WTC11 (cell line): ENCODE measurements at regions not wholly inside any gene's neighbourhood (a gene's known extent, or its start where the extent isn't known, plus 50 kb on each side); places are given as distances from the start of the nearest gene placed in this dataset.

Experiments used
- ATAC-seq: fragments of 200-7000 bp; cut with Tn5 transposase; 2 replicates; pipeline ENCODE4 v1.10.0; 2021; ENCODE audit warnings: mild to moderate bottlenecking, moderate library complexity
- CTCF ChIA-PET: fragments of 300-600 bp; sonication (Branson Sonifier 250); formaldehyde crosslinking; loops from one replicate; lab custom pipeline; 2021; ENCODE audit warnings: antibody characterized with exemption; lab: Charles Lee
- POLR2A ChIA-PET: fragments of 350-600 bp; sonication (Branson Sonifier 250); formaldehyde crosslinking; loops from one replicate; lab custom pipeline; 2021; ENCODE audit warnings: antibody characterized with exemption; lab: Charles Lee
- DNase-seq: peaks from one replicate; pipeline ENCODE4 v3.0.0; 2021; ENCODE audit warnings: low spot score
- H3K27ac Mint-ChIP-seq: 2 replicates; pipeline ENCODE4 v1.8.0; 2021; ENCODE audit warnings: mixed read lengths
- H3K27me3 Mint-ChIP-seq: 2 replicates; pipeline ENCODE4 v1.8.0; 2021; ENCODE audit warnings: low read depth, mild to moderate bottlenecking, moderate library complexity, mixed read lengths
- H3K36me3 Mint-ChIP-seq: 2 replicates; pipeline ENCODE4 v1.8.0; 2021; ENCODE audit warnings: mixed read lengths
- H3K4me1 Mint-ChIP-seq: 2 replicates; pipeline ENCODE4 v1.8.0; 2022; ENCODE audit warnings: mixed read lengths
- H3K4me3 Mint-ChIP-seq: 2 replicates; pipeline ENCODE4 v1.8.0; 2021; ENCODE audit warnings: mild to moderate bottlenecking, moderate library complexity, mixed read lengths
- H3K9me3 Mint-ChIP-seq: 2 replicates; pipeline ENCODE4 v1.8.0; 2021; ENCODE audit warnings: mixed read lengths
- CREM ChIP-seq: sonication (generic); formaldehyde crosslinking; IDR thresholded peaks from 2 replicates; pipeline ENCODE4 v1.8.1; 2022; ENCODE audit warnings: mild to moderate bottlenecking, missing genetic modification reagents, moderate library complexity
- GABPB1 ChIP-seq: sonication (generic); formaldehyde crosslinking; IDR thresholded peaks from 2 replicates; pipeline ENCODE4 v1.8.1; 2023; ENCODE audit warnings: mild to moderate bottlenecking, missing genetic modification reagents
- GRHL2 ChIP-seq: fragments of 250-450 bp; sonication (Bioruptor Pico); IDR thresholded peaks from 2 replicates; pipeline ENCODE4 v1.8.0; 2022; ENCODE audit warnings: mild to moderate bottlenecking, moderate library complexity; ENCODE audit not compliant: insufficient replicate concordance, severe bottlenecking
- KAT7 ChIP-seq: sonication (generic); formaldehyde crosslinking; IDR thresholded peaks from 2 replicates; pipeline ENCODE4 v1.8.1; 2023; ENCODE audit warnings: missing genetic modification reagents, mild to moderate bottlenecking, borderline replicate concordance
- MLX ChIP-seq: sonication (generic); formaldehyde crosslinking; IDR thresholded peaks from 2 replicates; pipeline ENCODE4 v1.8.1; 2023; ENCODE audit warnings: mild to moderate bottlenecking, missing genetic modification reagents, moderate library complexity
- NFATC4 ChIP-seq: fragments of 250-450 bp; sonication (Bioruptor Pico); IDR thresholded peaks from 2 replicates; pipeline ENCODE4 v1.9.0; 2021; ENCODE audit warnings: mild to moderate bottlenecking
- PRRX2 ChIP-seq: fragments of 250-450 bp; sonication (Bioruptor Pico); IDR thresholded peaks from 2 replicates; pipeline ENCODE4 v1.8.0; 2021; ENCODE audit warnings: mild to moderate bottlenecking
- ZMAT4 ChIP-seq: fragments of 250-450 bp; sonication (Bioruptor Pico); IDR thresholded peaks from 2 replicates; pipeline ENCODE4 v1.9.0; 2021; ENCODE audit warnings: mild to moderate bottlenecking
- ZNF121 ChIP-seq: sonication (generic); formaldehyde crosslinking; IDR thresholded peaks from 2 replicates; pipeline ENCODE4 v1.8.0; 2023; ENCODE audit warnings: missing genetic modification reagents
- ZNF138 ChIP-seq: sonication (generic); formaldehyde crosslinking; conservative IDR thresholded peaks from 2 replicates; pipeline ENCODE4 v1.8.1; 2022; ENCODE audit warnings: mild to moderate bottlenecking, moderate library complexity, missing genetic modification reagents
- ZNF263 ChIP-seq: sonication (generic); formaldehyde crosslinking; IDR thresholded peaks from 2 replicates; pipeline ENCODE4 v1.8.1; 2022; ENCODE audit warnings: low read depth, mild to moderate bottlenecking, moderate library complexity, missing genetic modification reagents
- ZNF317 ChIP-seq: sonication (generic); formaldehyde crosslinking; IDR thresholded peaks from 2 replicates; pipeline ENCODE4 v1.8.1; 2023; ENCODE audit warnings: low read depth, mild to moderate bottlenecking, moderate library complexity, missing genetic modification reagents, borderline replicate concordance
- ZNF396 ChIP-seq: fragments of 250-450 bp; sonication (Bioruptor Pico); IDR thresholded peaks from 2 replicates; pipeline ENCODE4 v1.8.0; 2021; ENCODE audit warnings: mild to moderate bottlenecking, moderate library complexity, borderline replicate concordance
- ZNF416 ChIP-seq: fragments of 250-450 bp; sonication (Bioruptor Pico); IDR thresholded peaks from 2 replicates; pipeline ENCODE4 v1.9.0; 2021; ENCODE audit warnings: mild to moderate bottlenecking, inconsistent platforms
- ZNF512 ChIP-seq: sonication (generic); formaldehyde crosslinking; IDR thresholded peaks from 2 replicates; pipeline ENCODE4 v1.8.1; 2022; ENCODE audit warnings: missing genetic modification reagents, borderline replicate concordance
- ZNF532 ChIP-seq: fragments of 250-450 bp; sonication (Bioruptor Pico); IDR thresholded peaks from 2 replicates; pipeline ENCODE4 v1.9.0; 2021; ENCODE audit warnings: mild to moderate bottlenecking, borderline replicate concordance
- TF ChIP-seq, protein P1 (sequence below): sonication (generic); formaldehyde crosslinking; IDR thresholded peaks from 2 replicates; pipeline ENCODE4 v1.8.0; 2023; ENCODE audit warnings: mild to moderate bottlenecking, missing genetic modification reagents
- TF ChIP-seq, protein P2 (sequence below): sonication (generic); formaldehyde crosslinking; IDR thresholded peaks from 2 replicates; pipeline ENCODE4 v1.8.0; 2022; ENCODE audit warnings: mild to moderate bottlenecking, missing genetic modification reagents

- DNase-seq (no peak), ATAC-seq (no peak)
- H3K27me3 Mint-ChIP-seq = no peaks in the 10 kb centered on the region
- TF ChIP-seq ZNF396 (CRISPR knock-in tag) (no peak), CREM (CRISPR knock-in tag) (no peak), ZNF121 (CRISPR knock-in tag) (no peak), ZNF263 (CRISPR knock-in tag) (no peak), ZNF416 (CRISPR knock-in tag) (no peak), ZNF317 (CRISPR knock-in tag) (no peak), GABPB1 (no peak), PRRX2 (CRISPR knock-in tag) (no peak), ZNF512 (CRISPR knock-in tag) (no peak), ZMAT4 (CRISPR knock-in tag) (no peak), GRHL2 (CRISPR knock-in tag) (no peak), ZNF138 (no peak), MLX (no peak), ZNF532 (no peak)
- TF ChIP-seq, protein P1, sequence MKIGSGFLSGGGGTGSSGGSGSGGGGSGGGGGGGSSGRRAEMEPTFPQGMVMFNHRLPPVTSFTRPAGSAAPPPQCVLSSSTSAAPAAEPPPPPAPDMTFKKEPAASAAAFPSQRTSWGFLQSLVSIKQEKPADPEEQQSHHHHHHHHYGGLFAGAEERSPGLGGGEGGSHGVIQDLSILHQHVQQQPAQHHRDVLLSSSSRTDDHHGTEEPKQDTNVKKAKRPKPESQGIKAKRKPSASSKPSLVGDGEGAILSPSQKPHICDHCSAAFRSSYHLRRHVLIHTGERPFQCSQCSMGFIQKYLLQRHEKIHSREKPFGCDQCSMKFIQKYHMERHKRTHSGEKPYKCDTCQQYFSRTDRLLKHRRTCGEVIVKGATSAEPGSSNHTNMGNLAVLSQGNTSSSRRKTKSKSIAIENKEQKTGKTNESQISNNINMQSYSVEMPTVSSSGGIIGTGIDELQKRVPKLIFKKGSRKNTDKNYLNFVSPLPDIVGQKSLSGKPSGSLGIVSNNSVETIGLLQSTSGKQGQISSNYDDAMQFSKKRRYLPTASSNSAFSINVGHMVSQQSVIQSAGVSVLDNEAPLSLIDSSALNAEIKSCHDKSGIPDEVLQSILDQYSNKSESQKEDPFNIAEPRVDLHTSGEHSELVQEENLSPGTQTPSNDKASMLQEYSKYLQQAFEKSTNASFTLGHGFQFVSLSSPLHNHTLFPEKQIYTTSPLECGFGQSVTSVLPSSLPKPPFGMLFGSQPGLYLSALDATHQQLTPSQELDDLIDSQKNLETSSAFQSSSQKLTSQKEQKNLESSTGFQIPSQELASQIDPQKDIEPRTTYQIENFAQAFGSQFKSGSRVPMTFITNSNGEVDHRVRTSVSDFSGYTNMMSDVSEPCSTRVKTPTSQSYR (CRISPR knock-in tag) = no peak
- TF ChIP-seq, protein P2, sequence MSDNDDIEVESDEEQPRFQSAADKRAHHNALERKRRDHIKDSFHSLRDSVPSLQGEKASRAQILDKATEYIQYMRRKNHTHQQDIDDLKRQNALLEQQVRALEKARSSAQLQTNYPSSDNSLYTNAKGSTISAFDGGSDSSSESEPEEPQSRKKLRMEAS = no peak
- peaks cover 5% of the 10 kb centered on the region; the same call in 1 of the 2 replicates for H3K9me3 Mint-ChIP-seq
- H3K36me3 Mint-ChIP-seq = no peaks in the 10 kb centered on the region
- ChIA-PET POLR2A (no interaction called here), CTCF (interaction anchor here (1.2 to 2.3 kb wide), 2 partner anchors 15 to 54 kb away, joined by 7 to 8 read pairs; no protein-coding TSS in a partner anchor)
- H3K4me3 Mint-ChIP-seq = no peak overlapping the region
- no peak overlapping the region for H3K27ac Mint-ChIP-seq
- H3K4me1 Mint-ChIP-seq = peaks cover 3% of the 10 kb centered on the region; the same call in 1 of the 2 replicates
Measured at GRCh38 chr22:49648053-49648452, 179.6 kb downstream of the BRD1 start.

DNA sequence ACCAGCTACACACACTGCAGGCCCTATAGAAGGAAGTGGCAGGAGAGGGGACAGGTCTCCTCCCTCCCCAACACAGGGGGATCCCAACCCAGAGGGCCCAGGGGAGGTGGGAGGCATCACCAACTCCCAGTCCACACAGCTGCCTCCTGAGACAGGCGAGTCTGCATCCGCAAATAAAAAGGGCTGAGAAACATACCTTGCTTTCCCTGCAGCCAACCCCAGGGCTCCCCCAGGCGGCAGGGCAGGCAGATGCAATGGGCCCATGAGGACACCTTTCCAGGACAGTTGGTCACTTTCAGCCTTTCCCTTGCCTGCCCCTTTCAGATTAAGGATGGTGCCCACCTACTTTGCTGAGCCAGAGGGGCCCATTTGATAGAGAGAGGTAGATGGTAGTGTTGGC, 180.0 kb downstream of the BRD1 start:
- Mint-ChIP-seq H3K4me1 (peaks cover 3% of the 10 kb centered on the region; the same call in 1 of the 2 replicates), H3K36me3 (no peaks in the 10 kb centered on the region), H3K27ac (no peak overlapping the region), H3K9me3 (peaks cover 5% of the 10 kb centered on the region; the same call in 1 of the 2 replicates), H3K27me3 (no peaks in the 10 kb centered on the region), H3K4me3 (no peak overlapping the region)
- ATAC-seq (no peak), DNase-seq (no peak)
- POLR2A ChIA-PET = no interaction called here
- CTCF ChIA-PET = interaction anchor here (0.9 to 1.2 kb wide), 2 partner anchors 15 to 54 kb away, joined by 4 to 7 read pairs; no protein-coding TSS in a partner anchor
- TF ChIP-seq ZNF396 (CRISPR knock-in tag) (no peak), KAT7 (no peak), NFATC4 (no peak)
